ENCODE measurements at regions not wholly inside any gene's neighbourhood (a gene's known extent, or its start where the extent isn't known, plus 50 kb on each side); places are given as distances from the start of the nearest gene placed in this dataset.
"Not testable (repeated sequence)": the region's sequence is repeated elsewhere in the genome, so short reads cannot be mapped to it uniquely, and the experiment has no call there.

- DNase-seq, result no peak
Measured at GRCh38 chr5:104345222-104346016, 782.8 kb upstream of the NUDT12 start.

DNA sequence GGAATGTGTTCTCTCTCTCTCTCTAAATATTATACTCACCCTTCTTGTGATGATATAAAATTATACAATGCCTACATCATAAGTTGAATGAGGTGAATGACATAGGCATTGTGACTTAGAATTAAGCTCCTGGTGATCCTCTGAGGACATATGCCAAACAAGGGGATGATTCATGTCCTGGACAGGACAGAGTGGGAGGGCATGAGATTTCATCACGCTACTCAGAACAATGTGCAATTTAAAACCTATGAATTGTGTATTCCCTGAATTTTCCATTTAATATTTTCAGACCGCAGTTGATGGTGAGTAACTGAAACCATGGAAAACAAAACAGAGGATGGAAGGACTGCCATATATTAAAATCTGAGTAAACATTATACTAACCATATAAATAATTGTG is 782.2 kb upstream of the NUDT12 start:
- no peak for DNase-seq

- DNase-seq, result no peak
Measured at GRCh38 chr5:104327801-104328200, 765.2 kb upstream of the NUDT12 start.

GRCh38 chr5:104326966-104327365 is 764.4 kb upstream of the NUDT12 start:
- no peak for DNase-seq

DNA sequence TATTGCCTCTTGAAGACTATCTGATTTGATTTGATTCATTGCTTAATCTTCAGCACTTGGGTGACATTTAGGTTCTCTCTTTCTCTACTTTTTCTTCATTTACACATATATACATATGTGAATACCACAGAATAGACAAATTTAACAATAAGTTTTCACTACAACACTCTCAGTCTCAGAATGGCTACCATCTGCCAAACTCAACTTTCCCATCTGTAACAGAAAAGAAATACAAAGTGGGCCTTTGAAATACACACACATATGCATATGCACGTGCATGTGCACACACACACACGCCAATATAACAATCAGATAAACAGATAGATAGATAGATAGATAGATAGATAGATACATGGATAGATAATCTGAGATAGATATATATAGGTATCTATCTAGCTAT is 762.8 kb upstream of the NUDT12 start:
- DNase-seq, result no peak

DNA sequence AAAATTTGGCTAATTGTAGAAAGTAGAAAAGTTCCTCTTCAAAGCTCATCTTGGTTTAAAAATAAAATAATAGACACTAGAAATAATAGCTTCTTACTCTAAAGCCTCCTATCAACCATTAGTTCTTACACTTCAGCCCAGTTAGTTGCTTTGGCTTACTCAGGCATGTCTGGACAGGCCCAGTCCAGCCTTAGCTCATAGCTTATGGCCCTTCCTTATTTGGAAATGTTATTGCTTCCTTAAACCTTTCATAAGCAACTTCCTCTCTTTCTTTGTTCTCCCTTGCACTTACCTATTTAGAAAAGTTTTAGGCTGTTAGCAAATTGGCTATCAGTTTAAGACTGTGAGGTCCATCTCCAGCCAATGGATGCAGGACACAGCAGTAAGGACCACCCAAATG is 754.1 kb upstream of the NUDT12 start:
- DNase-seq, result not testable (repeated sequence)

DNA sequence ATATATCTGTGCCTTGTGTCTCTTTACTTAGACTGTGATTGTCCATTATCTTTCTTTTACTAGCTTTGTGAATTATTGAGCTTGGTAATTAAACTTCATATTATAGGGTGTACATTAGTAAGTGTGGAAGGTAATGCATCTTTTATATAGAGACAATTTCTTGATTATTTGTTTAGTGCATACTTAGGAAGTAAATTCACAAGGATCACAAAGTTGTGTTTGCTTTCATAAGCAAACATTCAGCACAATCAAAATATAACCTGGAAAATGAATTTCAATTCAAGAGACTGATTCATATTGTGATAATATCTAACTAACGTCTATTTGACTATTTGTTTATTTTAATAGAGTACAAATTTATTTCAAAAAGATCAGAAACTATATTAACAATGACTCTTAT is 749.9 kb upstream of the NUDT12 start:
- DNase-seq, result no peak

GRCh38 chr5:104305602-104306001 is 743.0 kb upstream of the NUDT12 start:
- no peak for DNase-seq

- no peak for DNase-seq
Measured at GRCh38 chr5:104299998-104300706, 737.6 kb upstream of the NUDT12 start.

GRCh38 chr5:104298518-104298917 is 735.9 kb upstream of the NUDT12 start:
- no peak for DNase-seq

DNA sequence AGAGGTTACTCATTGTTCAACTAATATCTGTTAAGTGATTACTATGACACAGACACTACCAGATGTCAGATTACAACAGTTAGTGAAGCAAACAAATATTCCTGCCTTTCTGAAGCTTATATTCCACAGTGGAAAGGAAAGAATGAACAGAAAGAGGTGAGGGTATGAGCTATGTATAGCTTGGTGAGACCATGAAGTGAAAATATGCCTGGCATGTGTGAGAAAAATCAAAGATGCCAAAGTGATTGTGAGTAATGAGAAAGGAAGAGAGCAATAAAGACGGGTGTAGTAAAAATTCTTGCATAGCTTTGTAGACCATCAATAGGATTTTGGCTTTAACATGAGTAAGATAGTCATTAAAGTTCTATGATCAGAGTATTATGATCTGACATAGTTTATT is 734.5 kb upstream of the NUDT12 start:
- no peak for DNase-seq

DNA sequence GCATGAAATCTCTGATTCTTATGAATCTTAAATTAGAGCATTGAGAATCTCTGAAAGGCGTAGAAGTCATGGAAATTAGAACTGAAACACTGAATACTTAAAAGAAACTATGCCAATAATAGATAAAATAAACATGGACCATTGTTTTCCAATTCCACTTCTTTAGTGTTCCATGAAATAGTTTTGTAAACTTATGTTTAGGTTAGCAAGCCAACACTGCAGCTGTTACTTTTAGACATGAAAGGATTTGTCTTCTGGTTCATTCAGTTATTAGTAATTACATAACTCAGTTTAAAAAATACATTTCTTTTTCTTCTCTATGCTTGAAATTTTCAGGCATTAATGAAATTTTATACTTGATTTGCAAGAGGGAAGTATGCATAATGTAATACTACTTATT is 733.4 kb upstream of the NUDT12 start:
- no peak for DNase-seq

DNA sequence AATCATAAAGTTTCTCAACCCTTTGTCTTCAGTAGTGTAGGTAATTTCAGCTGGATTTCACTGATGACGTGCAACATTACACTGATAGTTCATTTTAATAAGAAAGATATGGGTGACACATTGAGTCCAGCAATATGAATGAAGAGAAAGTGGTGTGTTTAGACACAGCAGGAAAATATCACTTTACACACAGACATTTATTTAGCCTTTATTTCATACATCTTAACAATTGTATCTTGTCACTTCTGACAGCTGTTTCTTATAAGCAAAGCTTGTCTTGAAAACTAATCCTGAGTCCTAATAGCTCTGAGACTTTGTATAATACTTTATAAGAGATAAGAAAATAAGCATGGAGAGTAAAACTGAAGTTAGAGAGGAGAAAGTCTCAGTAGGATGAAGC is 720.5 kb upstream of the NUDT12 start:
- no peak for DNase-seq

DNA sequence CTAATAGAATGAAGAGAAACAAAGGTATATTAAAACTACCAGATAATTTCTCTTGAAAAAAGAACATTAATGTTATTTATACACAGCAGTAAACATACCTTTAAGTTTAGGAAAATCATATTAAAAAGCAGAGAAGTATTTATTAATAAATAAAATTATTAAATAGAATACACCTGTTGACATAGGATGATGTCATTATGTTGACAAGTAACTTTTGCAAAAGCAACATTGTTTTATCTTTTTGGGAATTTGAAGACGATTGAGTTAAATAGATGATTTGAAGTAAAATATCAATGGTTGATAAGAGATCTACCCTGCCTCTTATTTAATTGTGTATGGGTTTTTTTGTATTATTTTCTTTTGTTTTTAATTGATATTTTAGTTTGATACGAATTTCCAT is 711.1 kb upstream of the NUDT12 start:
- no peak for DNase-seq

GRCh38 chr5:104267320-104268015 is 704.9 kb upstream of the NUDT12 start:
- DNase-seq, result no peak

GRCh38 chr5:104266161-104266560 is 703.6 kb upstream of the NUDT12 start:
- no peak for DNase-seq

DNA sequence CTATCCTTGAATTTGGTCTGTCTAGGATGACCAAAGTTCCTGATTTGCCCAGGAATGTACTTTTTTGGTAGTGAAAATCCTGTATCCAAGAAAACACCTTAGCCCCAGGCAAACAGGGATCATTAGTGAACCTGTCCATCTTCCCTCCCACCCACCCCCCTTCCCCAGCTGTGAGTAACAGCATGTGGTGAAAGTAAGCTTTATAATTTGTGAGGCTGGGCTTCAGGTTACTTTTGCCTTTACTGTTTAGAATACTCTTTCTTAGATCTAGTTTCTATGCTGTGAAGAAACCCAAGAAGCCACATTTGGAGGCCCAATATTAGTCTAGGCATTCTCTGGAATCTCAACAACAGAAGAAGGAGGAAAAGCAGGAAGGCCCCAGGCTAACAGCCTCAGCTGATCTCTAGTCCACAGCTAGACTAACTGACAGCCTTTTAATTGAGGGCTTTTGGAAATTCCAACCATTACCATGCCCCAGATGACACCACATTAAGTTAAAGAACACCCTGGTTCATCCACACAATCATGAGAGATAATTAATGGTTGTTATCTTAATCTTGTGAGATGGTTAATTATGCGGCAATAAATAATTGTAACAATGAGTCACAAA is 703.0 kb upstream of the NUDT12 start:
- no peak for DNase-seq

GRCh38 chr5:104247260-104247659 is 684.7 kb upstream of the NUDT12 start:
- no peak for DNase-seq

- no peak for DNase-seq
Measured at GRCh38 chr5:104241046-104241445, 678.5 kb upstream of the NUDT12 start.

- no peak for DNase-seq
Measured at GRCh38 chr5:104237586-104237985, 675.0 kb upstream of the NUDT12 start.

GRCh38 chr5:104223885-104224773 is 661.5 kb upstream of the NUDT12 start:
- no peak for DNase-seq

DNA sequence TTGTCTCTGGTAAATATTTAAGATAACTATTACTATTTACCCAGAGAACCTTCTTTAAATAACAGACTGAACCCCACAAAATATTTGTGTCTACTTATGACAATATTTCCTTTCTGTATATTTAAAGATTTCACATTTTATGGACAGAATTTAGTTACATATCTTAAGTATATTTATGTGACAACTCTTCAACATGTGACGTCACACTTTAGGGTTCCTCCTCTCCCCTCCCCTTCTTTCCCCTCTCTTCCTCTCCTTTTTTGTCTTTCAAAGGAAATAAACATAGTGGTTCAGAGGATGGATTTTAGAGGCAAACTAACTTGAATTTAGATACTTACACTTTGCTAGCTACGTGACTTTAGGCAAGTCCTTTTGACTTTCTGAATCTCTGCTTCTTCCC is 655.6 kb upstream of the NUDT12 start:
- no peak for DNase-seq

DNA sequence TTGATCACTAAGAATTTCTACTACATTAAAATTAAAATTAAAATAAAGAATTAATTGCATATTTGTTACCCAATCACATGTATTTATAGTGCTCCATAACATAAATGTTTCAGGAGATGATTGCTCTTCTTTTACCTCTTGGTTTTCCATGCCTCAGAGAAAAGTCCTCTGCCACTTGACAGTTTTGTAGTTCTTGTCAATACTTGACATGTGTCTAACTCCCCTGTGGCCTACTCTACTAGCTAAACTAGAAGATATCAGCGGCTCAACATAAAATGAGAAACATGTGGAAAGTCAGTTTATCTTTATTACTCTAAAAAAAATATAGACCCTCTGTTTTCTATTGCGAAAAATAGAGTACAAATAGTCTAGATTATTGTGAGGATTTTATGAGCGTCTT is 650.6 kb upstream of the NUDT12 start:
- DNase-seq, result no peak
